DOHH2 (cell line): ENCODE measurements at regions not wholly inside any gene's neighbourhood (a gene's known extent, or its start where the extent isn't known, plus 50 kb on each side); places are given as distances from the start of the nearest gene placed in this dataset.

ENCODE experiments used
- H3F3A ChIP-seq: fragments of 200-600 bp; sonication (generic), shearing (Covaris generic); 2 replicates; pipeline ENCODE4 v1.6.0; 2016; ENCODE audit warnings: antibody characterized with exemption, mild to moderate bottlenecking; ENCODE audit not compliant: control insufficient read depth, insufficient read depth
- H3K27ac ChIP-seq: fragments of 200-600 bp; sonication (generic); 2 replicates; pipeline ENCODE4 v1.5.1; 2014; ENCODE audit warnings: low read depth, mild to moderate bottlenecking, low read length, moderate library complexity
- H3K27me3 ChIP-seq: fragments of 200-600 bp; sonication (generic); 2 replicates; pipeline ENCODE4 v1.6.1; 2014; ENCODE audit warnings: mild to moderate bottlenecking, low read length, mixed read lengths; ENCODE audit not compliant: control insufficient read depth
- H3K36me3 ChIP-seq: fragments of 200-600 bp; sonication (generic); 2 replicates; pipeline ENCODE4 v1.6.1; 2014; ENCODE audit warnings: mild to moderate bottlenecking, low read length, moderate library complexity, mixed read lengths; ENCODE audit not compliant: control insufficient read depth
- H3K4me1 ChIP-seq: fragments of 200-600 bp; sonication (generic); 2 replicates; pipeline ENCODE4 v1.6.1; 2014; ENCODE audit warnings: mild to moderate bottlenecking, low read length, mixed read lengths; ENCODE audit not compliant: control insufficient read depth
- H3K4me2 ChIP-seq: fragments of 200-600 bp; sonication (generic); 2 replicates; pipeline ENCODE4 v1.6.0; 2014; ENCODE audit warnings: mild to moderate bottlenecking, low read length, moderate library complexity
- H3K4me3 ChIP-seq: fragments of 200-600 bp; sonication (generic); 2 replicates; pipeline ENCODE4 v1.5.1; 2014; ENCODE audit warnings: mild to moderate bottlenecking, low read length, mixed read lengths
- H3K79me2 ChIP-seq: fragments of 200-600 bp; sonication (generic); 2 replicates; pipeline ENCODE4 v1.6.1; 2014; ENCODE audit warnings: mild to moderate bottlenecking, low read length, mixed read lengths; ENCODE audit not compliant: control insufficient read depth
- H3K9me2 ChIP-seq: fragments of 200-600 bp; sonication (generic); replicated peaks from 2 replicates; pipeline ENCODE4 v1.6.1; 2014; ENCODE audit warnings: mild to moderate bottlenecking, low read length, mixed read lengths; ENCODE audit not compliant: control insufficient read depth
- H3K9me3 ChIP-seq: fragments of 200-600 bp; sonication (generic); 2 replicates; pipeline ENCODE4 v1.6.1; 2014; ENCODE audit warnings: antibody characterized with exemption, low read length, mixed read lengths; ENCODE audit not compliant: control insufficient read depth, insufficient read depth
- H4K20me1 ChIP-seq: fragments of 200-600 bp; sonication (generic); 2 replicates; pipeline ENCODE4 v1.6.0; 2014; ENCODE audit warnings: low read depth, mild to moderate bottlenecking, antibody characterized with exemption, low read length, moderate library complexity; ENCODE audit not compliant: control insufficient read depth, insufficient read depth
- EZH2phosphoT487 ChIP-seq: fragments of 200-600 bp; sonication (generic); IDR thresholded peaks from 2 replicates; pipeline ENCODE4 v1.6.1; 2017; ENCODE audit warnings: borderline replicate concordance, mild to moderate bottlenecking, antibody characterized with exemption, low read length, moderate library complexity, mixed read lengths
- TF ChIP-seq, protein P1 (sequence below): fragments of 200-600 bp; sonication (generic); IDR thresholded peaks from one replicate; pipeline ENCODE4 v1.5.1; 2014; ENCODE audit warnings: antibody characterized with exemption, mild to moderate bottlenecking, low read depth, low read length; ENCODE audit not compliant: poor library complexity, severe bottlenecking

DNA sequence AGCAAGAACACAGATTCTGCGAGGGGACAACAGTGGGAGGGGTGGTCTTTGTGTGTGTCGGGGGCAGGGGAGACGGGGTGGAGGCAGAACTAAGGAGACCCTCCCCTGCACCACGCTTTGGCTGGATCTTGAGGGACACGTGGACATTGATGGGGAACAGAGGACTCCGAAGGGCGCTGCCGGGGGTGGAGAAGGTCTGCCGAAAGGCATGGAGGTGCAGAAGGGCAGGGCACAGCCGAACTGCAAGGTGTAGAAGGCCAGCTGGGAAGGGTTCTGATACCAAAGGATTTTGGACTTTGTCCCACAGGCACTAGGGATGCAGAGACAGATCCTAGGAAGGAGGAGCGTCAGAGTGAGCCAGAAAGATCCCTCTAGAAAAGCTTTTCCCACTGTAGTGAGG lies 107.7 kb upstream of the SYT13 start:
- H3K27me3 ChIP-seq, result peaks cover 3% of the 10 kb centered on the region; the same call in 1 of the 2 replicates
- H3K36me3 ChIP-seq, result no peaks in the 10 kb centered on the region
- no peaks in the 10 kb centered on the region for H3K4me1 ChIP-seq
- no peak overlapping the region for H3K4me3 ChIP-seq
- no peaks in the 10 kb centered on the region for H3K79me2 ChIP-seq
- no peak overlapping the region for H3K4me2 ChIP-seq
- no peaks in the 10 kb centered on the region for H3F3A ChIP-seq
- no peak overlapping the region for H3K27ac ChIP-seq
- H3K9me3 ChIP-seq, result no peaks in the 10 kb centered on the region
- TF ChIP-seq, protein P1, sequence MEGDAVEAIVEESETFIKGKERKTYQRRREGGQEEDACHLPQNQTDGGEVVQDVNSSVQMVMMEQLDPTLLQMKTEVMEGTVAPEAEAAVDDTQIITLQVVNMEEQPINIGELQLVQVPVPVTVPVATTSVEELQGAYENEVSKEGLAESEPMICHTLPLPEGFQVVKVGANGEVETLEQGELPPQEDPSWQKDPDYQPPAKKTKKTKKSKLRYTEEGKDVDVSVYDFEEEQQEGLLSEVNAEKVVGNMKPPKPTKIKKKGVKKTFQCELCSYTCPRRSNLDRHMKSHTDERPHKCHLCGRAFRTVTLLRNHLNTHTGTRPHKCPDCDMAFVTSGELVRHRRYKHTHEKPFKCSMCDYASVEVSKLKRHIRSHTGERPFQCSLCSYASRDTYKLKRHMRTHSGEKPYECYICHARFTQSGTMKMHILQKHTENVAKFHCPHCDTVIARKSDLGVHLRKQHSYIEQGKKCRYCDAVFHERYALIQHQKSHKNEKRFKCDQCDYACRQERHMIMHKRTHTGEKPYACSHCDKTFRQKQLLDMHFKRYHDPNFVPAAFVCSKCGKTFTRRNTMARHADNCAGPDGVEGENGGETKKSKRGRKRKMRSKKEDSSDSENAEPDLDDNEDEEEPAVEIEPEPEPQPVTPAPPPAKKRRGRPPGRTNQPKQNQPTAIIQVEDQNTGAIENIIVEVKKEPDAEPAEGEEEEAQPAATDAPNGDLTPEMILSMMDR, result no peak
- no peak for TF ChIP-seq EZH2phosphoT487
- H3K9me2 ChIP-seq, result no peaks in the 10 kb centered on the region
- no peaks in the 10 kb centered on the region for H4K20me1 ChIP-seq

DNA sequence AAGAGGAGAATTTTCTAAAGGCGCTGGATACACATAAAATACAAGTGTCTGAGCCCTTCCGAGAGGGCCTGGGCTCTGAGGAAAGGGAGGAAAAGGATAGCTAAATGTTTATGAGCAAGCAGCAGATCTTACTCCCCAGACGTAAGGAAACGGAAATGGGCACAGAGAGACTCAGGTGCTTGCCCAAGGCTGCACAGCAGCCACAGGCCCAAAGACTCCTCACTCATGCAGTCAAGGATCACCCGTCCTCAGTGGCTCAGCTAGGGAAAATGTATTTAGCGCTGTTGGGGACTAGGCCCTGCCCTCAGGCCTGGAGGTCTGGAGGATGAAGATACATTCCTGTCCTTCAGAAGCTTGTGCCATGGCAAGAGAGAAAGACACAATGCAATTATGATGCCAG lies 107.2 kb upstream of the SYT13 start:
- Histone ChIP-seq H3K27ac (no peak overlapping the region), H3K9me3 (no peaks in the 10 kb centered on the region), H3K4me3 (no peak overlapping the region), H3K4me1 (no peaks in the 10 kb centered on the region), H3K27me3 (peaks cover 3% of the 10 kb centered on the region; the same call in 1 of the 2 replicates), H3K79me2 (no peaks in the 10 kb centered on the region), H4K20me1 (no peaks in the 10 kb centered on the region), H3K9me2 (no peaks in the 10 kb centered on the region), H3F3A (no peaks in the 10 kb centered on the region), H3K4me2 (no peak overlapping the region), H3K36me3 (no peaks in the 10 kb centered on the region)
- TF ChIP-seq, protein P1, result no peak
- TF ChIP-seq EZH2phosphoT487, result no peak

DNA sequence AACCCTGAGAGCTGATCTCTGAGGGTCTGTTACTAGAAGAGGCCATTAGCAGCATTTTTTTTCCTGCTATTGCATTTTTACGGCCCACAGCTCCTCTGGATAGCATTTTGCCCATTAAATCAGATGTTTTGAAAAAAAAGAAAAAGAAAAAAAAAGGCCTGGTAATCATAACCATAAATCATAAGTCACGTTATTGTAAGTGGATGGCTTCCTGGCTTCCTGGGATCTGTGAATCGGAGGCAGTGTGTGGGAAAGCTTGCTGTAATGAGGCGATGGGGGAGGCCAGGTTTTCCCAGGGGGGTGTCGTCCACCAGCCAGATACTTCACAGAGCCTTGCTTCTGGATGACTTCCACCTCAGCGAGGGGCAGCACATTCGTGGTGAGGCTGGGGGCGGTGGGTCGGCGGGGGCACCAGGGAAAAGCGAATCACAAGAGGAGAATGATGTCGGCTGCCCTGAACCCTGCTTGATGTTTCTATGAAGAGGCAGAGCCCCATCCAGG lies 106.5 kb upstream of the SYT13 start:
- Histone ChIP-seq H3K4me3 (no peak overlapping the region), H3K9me3 (no peaks in the 10 kb centered on the region), H3K4me1 (no peaks in the 10 kb centered on the region), H3K9me2 (no peaks in the 10 kb centered on the region), H3K27ac (no peak overlapping the region), H3K4me2 (no peak overlapping the region), H3K79me2 (no peaks in the 10 kb centered on the region), H3F3A (no peaks in the 10 kb centered on the region), H3K27me3 (peaks cover 3% of the 10 kb centered on the region; the same call in 1 of the 2 replicates), H3K36me3 (no peaks in the 10 kb centered on the region), H4K20me1 (no peaks in the 10 kb centered on the region)
- TF ChIP-seq EZH2phosphoT487, result no peak
- TF ChIP-seq, protein P1, result no peak

DNA sequence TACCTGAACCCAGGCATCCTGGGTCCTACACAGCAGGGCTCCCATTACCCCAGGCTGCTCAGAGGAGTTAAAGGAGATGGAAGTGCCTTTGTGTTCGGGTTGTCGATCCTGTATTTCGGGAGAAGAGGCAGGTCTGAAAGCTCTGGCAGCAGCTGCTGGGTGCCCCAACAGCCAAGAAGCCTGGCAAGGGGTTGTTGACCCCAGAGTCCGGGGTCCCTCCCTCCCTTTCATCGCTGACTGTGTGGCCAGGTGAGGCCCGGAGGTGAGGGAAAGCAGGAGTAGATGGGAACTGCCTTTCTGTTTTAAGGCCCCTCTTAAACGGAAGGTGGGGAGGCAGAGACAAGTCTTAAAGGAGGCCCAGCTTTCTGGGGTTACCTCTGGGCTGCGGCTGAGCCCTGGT lies 106.0 kb upstream of the SYT13 start:
- Histone ChIP-seq H3K27ac (no peak overlapping the region), H3K9me3 (no peaks in the 10 kb centered on the region), H3F3A (no peaks in the 10 kb centered on the region), H3K79me2 (no peaks in the 10 kb centered on the region), H4K20me1 (no peaks in the 10 kb centered on the region), H3K36me3 (no peaks in the 10 kb centered on the region), H3K27me3 (peaks cover 3% of the 10 kb centered on the region; the same call in 1 of the 2 replicates), H3K4me3 (no peak overlapping the region), H3K9me2 (no peaks in the 10 kb centered on the region), H3K4me2 (no peak overlapping the region), H3K4me1 (no peaks in the 10 kb centered on the region)
- TF ChIP-seq, protein P1, result no peak
- TF ChIP-seq EZH2phosphoT487, result no peak
